Mammary epithelial cell (primary cell): ENCODE measurements at regions not wholly inside any gene's neighbourhood (a gene's known extent, or its start where the extent isn't known, plus 50 kb on each side); places are given as distances from the start of the nearest gene placed in this dataset.

Source experiments
- EZH2 ChIP-seq: IDR thresholded peaks from 2 replicates; pipeline ENCODE4 v1.6.1; 2012; ENCODE audit warnings: low read length, inconsistent platforms, borderline replicate concordance
- TF ChIP-seq, protein P1 (sequence below), 2 donors: IDR thresholded peaks in 1 of 2; conservative IDR thresholded peaks in 1 of 2; 2 replicates each; pipeline ENCODE4 v1.5.1; 2011 to 2012; ENCODE audit warnings: inconsistent platforms in 2 of 2, low read length in 2 of 2, mild to moderate bottlenecking in 2 of 2, control low read depth in 1 of 2, low read depth in 1 of 2; ENCODE audit not compliant: insufficient read depth in 1 of 2; ENCODE audit errors: extremely low read depth in 1 of 2

DNA sequence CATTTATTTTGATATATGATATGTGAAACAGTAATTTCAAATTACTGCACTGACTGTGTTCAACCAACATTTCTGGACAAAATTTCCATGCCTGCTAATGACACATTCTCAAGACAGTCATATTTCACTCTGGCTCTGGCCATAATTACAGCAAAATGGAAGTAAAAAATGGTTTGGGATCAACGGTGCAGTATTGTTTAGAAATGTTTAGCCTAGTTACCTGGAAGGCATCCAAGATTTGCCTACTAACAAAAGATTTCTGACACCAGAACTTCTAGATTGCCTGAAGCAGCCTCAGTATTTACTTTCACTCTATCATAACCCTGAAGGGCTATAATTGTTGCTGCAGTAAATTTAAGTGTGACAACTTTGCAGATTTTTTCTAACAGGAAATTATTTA is 416.3 kb downstream of the PCDH10 start:
- TF ChIP-seq, protein P1, sequence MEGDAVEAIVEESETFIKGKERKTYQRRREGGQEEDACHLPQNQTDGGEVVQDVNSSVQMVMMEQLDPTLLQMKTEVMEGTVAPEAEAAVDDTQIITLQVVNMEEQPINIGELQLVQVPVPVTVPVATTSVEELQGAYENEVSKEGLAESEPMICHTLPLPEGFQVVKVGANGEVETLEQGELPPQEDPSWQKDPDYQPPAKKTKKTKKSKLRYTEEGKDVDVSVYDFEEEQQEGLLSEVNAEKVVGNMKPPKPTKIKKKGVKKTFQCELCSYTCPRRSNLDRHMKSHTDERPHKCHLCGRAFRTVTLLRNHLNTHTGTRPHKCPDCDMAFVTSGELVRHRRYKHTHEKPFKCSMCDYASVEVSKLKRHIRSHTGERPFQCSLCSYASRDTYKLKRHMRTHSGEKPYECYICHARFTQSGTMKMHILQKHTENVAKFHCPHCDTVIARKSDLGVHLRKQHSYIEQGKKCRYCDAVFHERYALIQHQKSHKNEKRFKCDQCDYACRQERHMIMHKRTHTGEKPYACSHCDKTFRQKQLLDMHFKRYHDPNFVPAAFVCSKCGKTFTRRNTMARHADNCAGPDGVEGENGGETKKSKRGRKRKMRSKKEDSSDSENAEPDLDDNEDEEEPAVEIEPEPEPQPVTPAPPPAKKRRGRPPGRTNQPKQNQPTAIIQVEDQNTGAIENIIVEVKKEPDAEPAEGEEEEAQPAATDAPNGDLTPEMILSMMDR (conservative IDR thresholded peaks at IDR 0.05 in 1 of 2, IDR thresholded peaks at IDR 0.05 in 1 of 2; ENCODE audit: extremely low read depth in 1 of 2, insufficient read depth in 1 of 2, low read depth in 1 of 2, low read length in 2 of 2): no peak
- TF ChIP-seq EZH2: no peak
